ENCODE measurements at regions not wholly inside any gene's neighbourhood (a gene's known extent, or its start where the extent isn't known, plus 50 kb on each side); places are given as distances from the start of the nearest gene placed in this dataset.

DNA sequence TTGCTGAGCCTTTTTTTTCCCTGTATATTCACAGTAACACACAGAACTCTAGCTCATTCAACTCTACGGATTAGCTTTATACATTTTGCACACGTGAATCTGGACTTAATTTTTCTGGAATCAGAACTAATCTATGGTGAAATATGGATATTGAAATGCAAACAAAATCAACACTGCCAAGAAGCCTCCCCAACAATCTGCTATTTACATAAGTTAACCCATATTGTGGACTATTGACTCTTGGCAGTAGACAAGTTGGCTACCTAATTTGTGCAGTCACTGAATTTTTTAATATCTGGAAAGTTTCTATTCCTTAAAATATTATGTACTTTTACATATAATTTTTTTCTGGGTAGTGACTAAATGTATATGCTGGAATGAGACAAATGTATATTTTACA, 815.4 kb downstream of the PCDH17 start:
- Histone ChIP-seq H3F3A (ENCODE audit: control insufficient read depth, insufficient read depth) (no peaks in the 10 kb centered on the region), H3K27ac (ENCODE audit: low read depth, low read length) (no peak overlapping the region), H3K36me3 (ENCODE audit: control insufficient read depth, low read length) (no peaks in the 10 kb centered on the region), H3K9me3 (ENCODE audit: control insufficient read depth, insufficient read depth, low read length) (no peaks in the 10 kb centered on the region), H3K4me1 (ENCODE audit: control insufficient read depth, low read length) (no peaks in the 10 kb centered on the region), H3K9me2 (replicated peaks; ENCODE audit: control insufficient read depth, low read length) (no peaks in the 10 kb centered on the region), H4K20me1 (ENCODE audit: control insufficient read depth, insufficient read depth, low read depth, low read length) (no peaks in the 10 kb centered on the region), H3K4me3 (ENCODE audit: low read length) (no peak overlapping the region), H3K4me2 (ENCODE audit: low read length) (no peak overlapping the region), H3K79me2 (ENCODE audit: control insufficient read depth, low read length) (no peaks in the 10 kb centered on the region), H3K27me3 (ENCODE audit: control insufficient read depth, low read length) (no peaks in the 10 kb centered on the region)
- TF ChIP-seq CTCF (IDR thresholded peaks at IDR 0.05; ENCODE audit: low read depth, low read length, poor library complexity, severe bottlenecking) (no peak), EZH2phosphoT487 (IDR thresholded peaks at IDR 0.05; ENCODE audit: borderline replicate concordance, low read length) (no peak)

DNA sequence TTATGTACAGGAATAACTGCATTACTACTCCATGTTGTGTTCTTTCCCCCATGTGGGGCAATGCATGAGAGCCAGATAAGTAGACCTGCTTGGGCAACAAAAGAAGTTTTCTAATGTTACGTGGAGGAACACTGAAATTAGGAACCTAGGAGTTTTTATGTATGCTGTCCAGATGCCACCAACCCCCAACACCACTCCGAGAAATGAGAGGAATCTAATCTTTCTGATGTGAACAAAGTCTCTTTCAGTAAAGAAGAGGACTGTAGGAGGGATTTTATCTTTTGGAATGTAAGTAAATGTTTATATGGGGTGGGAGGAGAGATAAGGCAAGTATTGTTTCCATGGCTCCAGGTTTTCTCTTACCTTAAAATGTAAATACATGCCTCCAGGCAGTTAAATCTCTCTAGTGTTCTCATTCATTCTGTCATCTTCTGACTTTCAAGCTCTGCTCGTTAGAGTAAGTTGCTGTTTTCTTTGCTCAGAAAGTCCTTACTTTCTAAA, 820.6 kb downstream of the PCDH17 start:
- Histone ChIP-seq H3K4me3 (ENCODE audit: low read length) (no peak overlapping the region), H3K4me1 (ENCODE audit: control insufficient read depth, low read length) (no peaks in the 10 kb centered on the region), H3K9me3 (ENCODE audit: control insufficient read depth, insufficient read depth, low read length) (no peaks in the 10 kb centered on the region), H3K79me2 (ENCODE audit: control insufficient read depth, low read length) (no peaks in the 10 kb centered on the region), H3K27ac (ENCODE audit: low read depth, low read length) (no peak overlapping the region), H3K36me3 (ENCODE audit: control insufficient read depth, low read length) (no peaks in the 10 kb centered on the region), H3K9me2 (replicated peaks; ENCODE audit: control insufficient read depth, low read length) (no peaks in the 10 kb centered on the region), H3F3A (ENCODE audit: control insufficient read depth, insufficient read depth) (no peaks in the 10 kb centered on the region), H3K4me2 (ENCODE audit: low read length) (no peak overlapping the region), H3K27me3 (ENCODE audit: control insufficient read depth, low read length) (no peaks in the 10 kb centered on the region), H4K20me1 (ENCODE audit: control insufficient read depth, insufficient read depth, low read depth, low read length) (no peaks in the 10 kb centered on the region)
- TF ChIP-seq CTCF (IDR thresholded peaks at IDR 0.05; ENCODE audit: low read depth, low read length, poor library complexity, severe bottlenecking) (no peak), EZH2phosphoT487 (IDR thresholded peaks at IDR 0.05; ENCODE audit: borderline replicate concordance, low read length) (no peak)

DNA sequence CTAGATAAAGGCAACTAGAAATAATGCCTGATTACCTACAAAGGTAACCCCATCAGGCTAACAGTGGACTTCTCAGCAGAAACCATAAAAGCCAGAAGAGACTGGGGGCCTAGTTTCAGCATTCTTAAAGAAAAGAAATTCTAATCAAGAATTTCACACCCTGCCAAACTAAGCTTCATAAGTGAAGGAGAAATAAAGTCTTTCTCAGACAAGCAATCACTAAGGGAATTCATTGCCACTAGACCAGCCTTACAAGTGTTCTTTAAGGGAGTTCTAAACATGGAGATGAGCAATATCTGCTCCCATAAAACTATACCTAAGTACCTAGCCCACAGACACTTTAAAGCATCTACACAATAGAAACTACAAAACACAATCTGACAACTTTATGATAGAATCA, 823.5 kb downstream of the PCDH17 start:
- H3F3A ChIP-seq (ENCODE audit: control insufficient read depth, insufficient read depth) = no peaks in the 10 kb centered on the region
- H3K4me3 ChIP-seq (ENCODE audit: low read length) = no peak overlapping the region
- no peaks in the 10 kb centered on the region for H3K36me3 ChIP-seq (ENCODE audit: control insufficient read depth, low read length)
- no peaks in the 10 kb centered on the region for H3K9me3 ChIP-seq (ENCODE audit: control insufficient read depth, insufficient read depth, low read length)
- H3K4me2 ChIP-seq (ENCODE audit: low read length) = no peak overlapping the region
- H3K9me2 ChIP-seq (replicated peaks; ENCODE audit: control insufficient read depth, low read length) = no peaks in the 10 kb centered on the region
- no peaks in the 10 kb centered on the region for H4K20me1 ChIP-seq (ENCODE audit: control insufficient read depth, insufficient read depth, low read depth, low read length)
- TF ChIP-seq CTCF (IDR thresholded peaks at IDR 0.05; ENCODE audit: low read depth, low read length, poor library complexity, severe bottlenecking) (no peak), EZH2phosphoT487 (IDR thresholded peaks at IDR 0.05; ENCODE audit: borderline replicate concordance, low read length) (no peak)
- no peaks in the 10 kb centered on the region for H3K27me3 ChIP-seq (ENCODE audit: control insufficient read depth, low read length)
- H3K4me1 ChIP-seq (ENCODE audit: control insufficient read depth, low read length) = no peaks in the 10 kb centered on the region
- no peak overlapping the region for H3K27ac ChIP-seq (ENCODE audit: low read depth, low read length)
- no peaks in the 10 kb centered on the region for H3K79me2 ChIP-seq (ENCODE audit: control insufficient read depth, low read length)

Data from DOHH2 (cell line).